ENCODE measurements at regions not wholly inside any gene's neighbourhood (a gene's known extent, or its start where the extent isn't known, plus 50 kb on each side); places are given as distances from the start of the nearest gene placed in this dataset.

DNA sequence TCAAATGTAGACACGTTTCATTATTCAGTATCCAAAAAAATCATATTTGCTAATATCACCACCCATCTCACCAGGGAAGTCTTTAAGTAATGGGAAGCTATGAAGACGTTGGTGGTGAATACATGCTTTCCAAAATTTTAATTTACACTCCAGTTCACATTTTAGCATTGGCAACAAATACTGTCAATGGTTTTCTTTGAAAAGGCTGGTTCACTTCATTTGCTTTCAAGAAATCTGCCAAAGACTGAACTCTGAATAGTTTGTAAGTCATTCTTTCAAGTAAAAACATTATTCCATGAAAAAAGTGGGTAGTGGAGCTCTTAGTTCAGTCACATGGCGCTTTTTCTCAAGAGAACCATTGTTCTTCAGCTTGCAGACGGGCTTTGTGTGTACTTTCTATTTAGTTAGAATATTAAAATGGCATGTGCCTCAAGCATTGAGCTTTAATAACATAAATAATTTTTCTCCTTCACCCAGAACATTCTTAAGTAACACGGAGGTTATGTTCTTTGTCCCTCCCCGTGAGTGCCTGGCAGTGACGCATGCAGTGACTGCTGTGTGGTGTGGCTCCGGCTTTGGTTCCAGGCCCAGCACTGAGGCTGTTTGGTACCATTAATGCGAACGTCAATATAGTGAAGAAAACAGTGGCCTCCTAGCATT is 300.0 kb upstream of the HDAC4 start:
- no peak for DNase-seq

DNA sequence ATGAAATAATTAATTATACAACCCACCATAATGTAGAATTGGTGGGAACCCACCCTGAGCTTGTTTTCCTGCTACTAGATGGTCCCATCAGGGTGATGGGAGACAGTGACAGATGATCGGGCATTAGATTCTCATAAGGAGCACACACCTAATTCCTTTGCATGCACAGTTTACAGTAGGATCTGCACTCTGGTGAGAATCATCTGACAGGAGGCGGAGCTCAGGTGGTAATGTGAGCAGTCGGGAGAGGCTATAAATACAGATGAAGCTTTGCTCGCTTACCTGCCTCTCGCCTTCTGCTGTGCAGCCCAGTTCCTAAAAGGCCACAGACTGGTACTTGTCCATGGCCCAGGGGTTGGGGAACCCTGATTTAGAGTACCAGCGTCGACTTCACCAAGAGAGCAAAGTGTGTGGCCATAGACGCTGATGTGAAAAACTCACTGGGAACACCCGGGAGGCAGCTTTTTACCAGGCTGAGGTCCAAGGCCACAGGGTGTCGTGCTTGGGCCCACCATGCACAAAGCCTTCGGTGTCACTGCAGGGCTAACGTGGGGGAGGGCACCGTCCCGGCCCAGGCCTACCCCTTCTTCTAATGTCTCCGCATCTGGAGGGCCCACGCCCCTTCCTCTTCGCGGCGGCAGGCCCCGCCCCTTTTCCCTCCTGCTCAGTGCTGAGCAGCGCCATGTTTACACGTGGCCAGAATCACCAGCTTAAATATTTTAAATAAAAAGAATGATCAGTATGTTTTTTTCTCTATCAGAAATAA is 296.8 kb upstream of the HDAC4 start:
- no peak for DNase-seq

DNA sequence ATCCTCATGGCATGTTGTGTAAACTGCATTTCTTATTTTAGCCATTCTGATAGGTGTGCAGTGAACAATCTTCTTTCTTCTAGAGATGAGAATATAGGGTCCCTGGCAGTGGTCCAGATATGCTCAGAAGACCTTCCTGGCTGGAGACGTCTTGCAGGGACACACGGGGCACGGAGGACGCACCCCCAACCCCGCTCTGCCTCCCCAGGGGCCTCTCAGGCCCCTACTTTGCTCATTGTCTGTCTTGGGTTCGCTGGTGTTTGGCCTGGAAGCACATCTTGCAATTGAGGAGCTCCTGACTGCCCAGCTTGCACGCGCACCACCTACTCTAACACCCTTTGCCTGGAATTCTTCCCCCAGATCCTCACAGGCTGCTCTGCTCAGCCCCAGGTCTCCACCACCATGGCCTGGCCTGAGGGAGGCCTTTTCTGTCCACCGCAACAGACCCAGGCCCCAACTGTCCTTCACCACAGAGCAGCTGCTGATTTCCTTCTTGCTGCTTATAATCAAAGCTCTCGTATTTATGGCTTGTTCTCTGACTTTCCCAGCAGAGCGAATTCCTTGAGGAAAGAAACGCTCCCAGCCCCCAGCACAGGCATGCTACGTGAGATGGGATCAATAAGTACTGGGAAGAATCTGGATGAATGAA is 295.9 kb upstream of the HDAC4 start:
- DNase-seq, result no peak

DNA sequence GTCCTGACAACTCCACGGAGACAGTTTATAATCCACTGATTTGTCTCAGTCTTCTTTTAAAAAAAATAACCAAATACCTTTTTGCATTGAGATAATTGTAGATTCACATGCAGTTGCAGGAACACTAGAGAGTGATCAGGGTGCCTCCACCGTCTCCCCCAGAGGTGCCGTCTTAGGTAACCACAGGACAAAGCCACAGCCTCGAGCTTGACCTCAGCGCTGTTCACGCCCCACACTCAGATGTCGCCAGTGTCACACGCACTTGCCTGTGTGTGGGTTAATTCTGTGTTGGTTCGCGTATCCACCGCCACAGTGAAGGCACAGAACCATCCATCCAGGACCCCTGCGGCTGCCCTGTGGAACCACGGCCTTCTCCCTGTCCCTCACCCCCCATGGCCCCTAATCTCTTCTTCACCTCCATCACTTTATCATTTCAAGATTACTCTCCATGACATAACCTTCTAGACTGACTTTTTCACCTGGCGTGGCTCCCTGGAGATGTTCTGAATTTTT is 295.0 kb upstream of the HDAC4 start:
- no peak for DNase-seq

DNA sequence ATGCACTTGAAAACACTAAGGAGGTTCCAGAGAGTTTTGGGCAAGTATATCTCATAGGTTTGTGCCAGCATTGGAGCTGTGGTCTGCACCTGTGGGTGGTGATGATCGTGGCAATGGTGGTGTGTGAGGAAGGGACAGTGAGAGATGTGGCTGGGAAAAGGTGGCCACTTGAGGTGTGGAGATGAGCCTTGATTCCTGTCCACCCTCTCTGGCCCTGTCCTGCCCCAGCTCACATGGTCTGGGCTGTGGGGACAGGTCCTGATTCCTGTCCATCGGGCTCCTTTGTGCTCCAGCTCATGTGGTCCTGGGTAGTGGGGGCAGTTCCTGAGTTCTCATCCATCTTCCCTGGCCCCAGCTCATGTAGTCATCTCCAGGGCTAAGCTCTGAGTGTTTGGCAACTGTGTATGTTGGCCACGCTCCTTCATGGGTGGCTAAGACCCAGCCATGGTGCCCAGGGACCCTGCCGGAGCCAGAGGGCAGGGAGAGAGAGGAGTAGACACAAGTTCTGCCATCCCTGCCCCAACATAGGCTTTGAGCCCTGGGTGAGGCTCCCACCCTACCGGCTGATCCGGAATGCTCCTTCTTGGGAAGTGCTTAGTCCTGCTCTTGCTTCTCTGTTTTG is 294.4 kb upstream of the HDAC4 start:
- DNase-seq, result no peak

DNA sequence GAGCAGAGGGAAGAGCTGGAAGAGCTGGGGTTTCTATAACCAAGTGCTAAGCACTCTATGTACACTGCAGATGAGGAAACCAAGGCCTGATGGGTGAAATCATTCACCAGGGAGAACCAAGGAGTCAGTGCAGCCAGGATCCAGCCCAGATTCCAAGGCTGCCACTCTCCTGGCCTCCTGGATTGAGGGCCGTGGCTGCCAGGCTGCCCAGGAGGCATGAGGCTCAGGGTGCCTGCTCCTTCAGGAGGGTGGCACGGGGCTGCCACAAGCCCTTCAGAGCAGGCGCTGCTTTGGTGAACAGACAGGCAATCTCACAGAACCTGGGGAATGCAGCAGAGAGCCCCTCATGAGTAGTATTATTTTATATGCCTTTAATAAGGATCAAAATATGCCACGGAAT is 293.7 kb upstream of the HDAC4 start:
- no peak for DNase-seq

DNA sequence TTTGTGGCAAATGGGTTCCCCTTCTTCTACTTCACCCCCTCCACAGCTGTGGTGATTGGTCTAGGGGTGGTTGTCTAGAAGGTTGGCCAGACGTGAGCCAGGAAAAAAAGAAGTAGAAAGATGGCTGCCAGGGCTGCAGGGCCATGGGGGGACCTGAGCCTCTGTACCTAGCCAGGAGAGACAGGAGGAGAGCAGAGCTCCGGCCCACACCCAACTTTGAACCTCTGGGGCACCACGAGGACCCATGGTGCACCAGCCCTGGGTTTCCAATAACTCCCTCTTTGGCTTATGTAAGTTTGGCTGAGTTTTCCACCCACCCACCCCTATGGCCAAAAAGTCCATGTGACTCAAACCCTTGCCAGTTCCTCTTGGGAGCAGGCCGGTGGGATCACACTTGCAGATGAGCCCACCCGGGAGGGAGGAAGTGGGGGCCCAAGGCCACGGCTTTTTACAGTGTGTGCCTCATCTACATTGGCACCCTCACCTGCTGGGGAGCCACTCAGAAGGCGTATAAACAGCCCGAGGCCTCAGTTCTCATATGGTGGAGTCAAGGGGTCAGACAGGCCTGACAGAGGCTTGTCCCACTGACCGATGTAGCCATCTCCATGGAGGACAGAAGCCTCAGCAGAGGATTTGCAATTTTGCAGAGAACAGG is 293.1 kb upstream of the HDAC4 start:
- DNase-seq, result no peak

DNA sequence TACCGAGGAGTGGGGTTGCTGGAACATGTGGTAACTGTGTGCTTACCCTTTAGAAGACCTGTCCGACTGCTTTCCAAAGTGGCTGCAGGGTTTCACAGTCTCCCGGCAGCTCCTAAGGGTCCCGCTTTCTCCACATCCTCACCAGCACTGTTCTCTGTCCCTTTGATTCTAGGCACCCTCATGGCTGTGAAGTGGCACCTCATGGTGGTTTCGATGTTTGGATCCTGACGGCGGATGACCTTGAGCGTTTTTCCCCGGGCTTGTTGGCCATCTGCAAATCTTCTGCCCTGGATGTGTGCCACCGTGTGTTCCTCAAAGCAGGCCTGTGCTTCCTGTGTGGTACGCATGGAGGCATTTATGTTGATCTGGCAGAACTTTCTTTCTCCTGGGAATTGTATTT is 292.5 kb upstream of the HDAC4 start:
- no peak for DNase-seq

DNA sequence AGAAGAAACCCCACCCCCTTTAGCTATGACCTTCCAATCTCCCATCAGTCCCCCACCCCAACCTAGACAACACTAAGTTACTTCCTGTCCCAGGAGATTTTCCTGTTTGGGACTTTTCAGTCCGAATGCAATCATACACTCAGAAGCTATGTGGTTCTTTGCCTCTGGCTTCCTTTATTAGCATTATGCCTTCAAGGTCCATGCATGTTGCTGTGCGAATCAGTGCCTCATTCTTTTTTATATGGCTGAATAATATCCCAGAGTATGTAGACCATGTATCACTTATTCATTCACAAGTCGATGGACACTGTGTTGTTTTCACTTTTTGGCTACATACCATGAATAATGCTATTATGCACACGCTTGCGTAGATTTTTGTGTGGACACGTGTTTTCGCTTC is 292.1 kb upstream of the HDAC4 start:
- DNase-seq, result no peak

DNA sequence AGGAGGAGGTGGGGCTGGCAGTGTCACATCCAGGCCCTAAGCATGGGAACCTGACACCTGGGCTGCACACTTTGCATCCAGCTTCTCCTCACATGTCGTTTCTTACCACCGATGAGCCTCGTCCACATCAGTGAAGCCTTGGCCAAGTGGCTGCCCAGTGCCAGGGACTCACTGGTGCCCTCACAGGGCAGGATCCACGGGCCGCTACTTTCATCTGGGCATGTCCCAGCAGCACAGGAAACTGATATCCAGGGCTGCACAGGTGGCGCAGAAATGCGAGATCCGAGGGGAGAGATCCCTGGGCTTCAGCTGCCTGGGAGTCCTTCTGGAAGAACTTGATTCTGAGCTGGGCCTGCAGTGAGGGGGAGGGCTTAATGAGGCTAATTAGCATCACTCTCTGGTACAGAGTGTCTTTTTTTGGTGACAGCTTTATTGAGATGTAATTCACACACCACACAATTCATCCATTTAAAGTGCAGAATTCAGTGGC is 291.6 kb upstream of the HDAC4 start:
- DNase-seq, result no peak

DNA sequence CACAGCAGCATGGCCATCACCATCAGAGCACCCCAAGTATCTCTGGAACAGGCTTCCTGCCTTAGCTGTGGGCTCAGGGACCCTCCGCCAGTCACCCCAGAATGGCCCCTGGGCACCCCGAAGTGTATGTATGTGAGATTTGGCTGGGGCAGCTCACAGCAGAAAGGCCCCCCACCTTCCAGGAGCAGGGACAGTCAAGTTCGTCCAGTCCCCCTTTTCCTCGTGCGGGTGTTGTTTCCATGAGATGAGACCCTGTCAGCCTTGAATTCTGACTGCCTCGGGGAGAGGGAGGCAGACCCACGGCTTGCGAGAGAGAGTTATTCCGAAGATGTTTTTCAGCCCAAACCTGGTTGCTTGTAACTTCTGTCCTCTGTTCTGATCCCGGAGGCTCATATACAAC is 290.9 kb upstream of the HDAC4 start:
- no peak for DNase-seq

DNA sequence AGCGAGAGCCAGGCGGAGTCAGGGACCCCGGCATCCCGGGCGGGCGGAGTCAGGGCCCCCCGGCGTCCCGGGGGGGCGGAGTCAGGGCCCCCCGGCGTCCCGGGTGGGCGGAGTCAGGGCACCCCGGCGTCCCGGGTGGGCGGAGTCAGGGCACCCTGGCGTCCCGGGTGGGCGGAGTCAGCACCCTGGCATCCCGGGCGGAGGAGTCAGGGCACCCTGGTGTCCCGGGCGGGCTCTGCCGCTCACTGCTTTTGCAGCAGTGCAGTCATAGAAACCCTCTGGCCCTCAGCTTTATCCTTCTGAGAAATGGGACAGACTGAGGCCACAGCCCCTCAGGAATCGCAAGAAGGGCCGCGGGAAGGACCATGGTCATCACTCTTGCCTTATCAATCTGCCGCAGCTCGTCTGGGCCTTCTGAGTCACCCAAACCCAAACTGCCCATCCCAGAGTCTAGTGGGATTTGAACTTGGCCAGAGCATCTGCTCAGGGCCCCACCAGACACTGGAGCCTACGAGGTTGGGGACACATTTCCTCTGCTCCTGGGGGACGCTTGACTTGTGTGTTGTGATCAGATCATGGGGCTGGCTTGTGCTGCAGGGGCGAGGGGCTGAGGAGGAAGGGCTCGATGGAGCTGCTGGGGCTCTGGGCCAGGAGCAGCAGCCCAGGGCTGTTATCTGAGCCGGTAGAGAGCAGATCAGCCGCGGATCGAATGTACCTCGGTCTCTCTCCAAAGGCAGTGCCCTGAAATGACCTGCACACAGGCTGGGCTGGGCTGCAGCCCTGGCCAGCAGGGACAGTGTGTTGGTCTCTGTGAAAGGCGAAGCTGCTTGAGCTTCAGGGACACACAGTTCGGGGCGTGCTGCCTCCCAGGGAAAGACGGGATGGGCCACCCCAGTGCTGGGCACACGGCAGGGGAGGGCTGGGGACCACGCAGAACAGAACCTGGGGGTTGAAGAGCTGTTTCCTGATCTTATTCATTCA is 290.1 kb upstream of the HDAC4 start:
- no peak for DNase-seq

DNA sequence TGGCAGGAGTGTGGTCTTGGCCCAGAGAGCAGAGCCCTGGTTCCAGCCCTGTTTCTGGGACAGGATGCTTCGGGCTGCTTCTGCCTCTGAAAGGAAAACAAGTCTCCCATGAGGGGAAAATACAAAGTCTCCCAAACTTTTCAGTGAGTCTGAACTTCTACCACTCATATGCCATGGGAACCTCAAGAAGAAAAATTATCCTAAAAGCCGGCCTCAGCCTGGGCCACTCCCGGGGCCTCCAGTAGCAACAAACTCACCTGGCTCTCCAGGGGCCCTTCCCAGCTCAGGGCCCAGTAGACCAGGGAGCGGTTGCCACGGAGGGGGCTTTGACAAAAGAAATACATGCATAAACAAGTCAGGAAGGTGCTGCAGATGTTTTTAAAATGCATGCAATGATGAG is 289.2 kb upstream of the HDAC4 start:
- no peak for DNase-seq

DNA sequence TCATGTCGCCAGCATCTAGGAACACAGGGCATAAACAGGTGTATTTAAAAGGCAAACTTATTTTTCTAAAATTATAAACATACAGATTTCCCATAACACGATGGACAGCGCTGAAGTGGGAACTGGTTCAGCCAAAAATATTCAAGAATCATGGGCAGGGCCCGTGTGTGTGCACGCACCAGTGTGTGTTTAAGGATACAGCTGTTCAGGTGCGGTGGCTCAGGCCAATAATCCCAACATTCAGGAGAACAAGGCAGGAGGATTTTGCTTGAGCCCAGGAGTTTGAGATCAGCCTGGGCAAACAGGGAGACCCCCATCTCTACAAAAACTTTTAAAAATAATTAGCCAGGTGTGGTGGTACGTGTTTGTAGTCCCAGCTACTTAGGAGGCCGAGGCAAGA is 288.6 kb upstream of the HDAC4 start:
- no peak for DNase-seq

DNA sequence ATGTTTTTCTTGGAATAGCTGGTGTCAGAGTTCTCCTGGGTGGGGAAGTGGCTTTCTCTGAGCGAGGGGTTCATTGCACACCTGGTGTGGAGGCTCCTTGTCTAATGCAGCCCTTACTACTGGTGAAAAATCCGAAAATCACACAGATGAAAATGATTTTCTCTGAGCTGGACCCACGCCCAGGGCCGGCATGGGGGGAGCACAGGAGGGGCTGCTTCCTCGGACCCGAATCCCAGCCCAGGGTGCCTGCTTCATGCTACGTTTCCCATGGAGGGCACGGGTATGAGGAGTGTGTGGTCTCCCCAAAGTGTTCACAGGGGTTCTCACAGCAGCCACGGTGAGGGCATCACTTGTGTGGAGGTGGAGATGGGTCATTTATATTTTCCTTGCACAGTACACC is 288.0 kb upstream of the HDAC4 start:
- no peak for DNase-seq

DNA sequence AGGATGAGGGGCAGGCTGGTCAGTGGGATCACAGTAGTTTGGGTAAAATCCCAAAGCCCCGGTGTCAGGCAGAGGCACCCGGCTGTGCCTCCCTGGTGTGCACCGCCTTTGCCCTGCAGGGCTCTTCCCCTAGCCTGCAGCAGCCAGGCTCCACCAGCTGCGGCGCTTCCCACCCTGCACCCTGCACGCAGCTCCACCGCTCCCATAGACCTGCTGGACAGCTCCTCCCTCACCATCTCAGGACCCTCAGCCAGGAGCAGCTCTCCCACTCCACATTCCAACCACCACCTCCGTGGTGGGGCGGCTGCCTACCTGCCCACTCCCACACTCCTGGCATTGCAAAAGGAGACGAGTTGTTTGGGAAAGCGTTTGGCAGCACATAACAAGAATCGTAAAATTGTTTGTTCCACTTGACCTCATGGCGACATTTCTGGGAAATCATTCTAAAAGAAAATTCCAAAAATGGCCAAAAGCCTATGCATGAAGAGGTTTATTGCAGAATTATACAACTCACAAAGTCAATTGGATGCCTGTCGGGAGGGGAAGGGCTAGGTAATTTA is 287.4 kb upstream of the HDAC4 start:
- no peak for DNase-seq

DNA sequence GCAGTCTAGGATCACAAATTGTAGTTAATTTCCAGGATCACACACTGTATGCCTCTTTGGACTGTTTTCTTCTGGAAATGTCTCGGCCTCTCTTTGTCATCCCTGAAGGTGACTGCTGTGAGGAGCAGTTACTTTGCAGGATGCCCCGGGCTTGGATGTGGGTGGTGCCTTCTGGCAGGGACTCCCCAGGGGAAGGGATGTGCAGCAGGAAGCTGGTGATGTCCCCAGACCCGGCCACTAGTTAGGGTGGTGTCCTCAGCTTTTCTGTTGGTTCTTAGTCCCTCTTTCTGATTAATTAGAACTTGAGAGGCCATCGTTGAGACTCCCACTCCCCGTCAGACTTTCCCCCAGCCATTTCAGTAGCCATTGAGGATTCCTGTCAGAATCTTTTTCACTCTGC is 286.6 kb upstream of the HDAC4 start:
- DNase-seq, result no peak

DNA sequence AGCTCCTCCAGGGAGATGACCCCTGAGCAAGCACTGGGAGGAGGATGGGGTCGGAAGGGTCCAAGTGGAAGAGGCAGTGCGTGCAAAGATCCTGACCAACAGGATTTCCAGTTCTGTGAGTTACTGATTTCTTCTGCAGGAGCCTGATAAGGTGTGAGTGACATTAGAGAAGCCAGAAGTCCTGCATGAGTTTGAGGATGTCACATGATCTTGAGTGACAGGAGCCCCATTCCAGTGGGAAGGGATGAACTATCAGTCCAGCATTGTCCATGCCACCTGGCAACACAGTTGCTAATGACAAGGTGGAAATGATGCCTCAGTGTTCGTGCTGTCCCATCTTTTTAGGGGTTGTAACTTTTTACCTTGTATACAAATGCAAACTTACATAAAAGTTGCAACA is 285.1 kb upstream of the HDAC4 start:
- no peak for DNase-seq

DNA sequence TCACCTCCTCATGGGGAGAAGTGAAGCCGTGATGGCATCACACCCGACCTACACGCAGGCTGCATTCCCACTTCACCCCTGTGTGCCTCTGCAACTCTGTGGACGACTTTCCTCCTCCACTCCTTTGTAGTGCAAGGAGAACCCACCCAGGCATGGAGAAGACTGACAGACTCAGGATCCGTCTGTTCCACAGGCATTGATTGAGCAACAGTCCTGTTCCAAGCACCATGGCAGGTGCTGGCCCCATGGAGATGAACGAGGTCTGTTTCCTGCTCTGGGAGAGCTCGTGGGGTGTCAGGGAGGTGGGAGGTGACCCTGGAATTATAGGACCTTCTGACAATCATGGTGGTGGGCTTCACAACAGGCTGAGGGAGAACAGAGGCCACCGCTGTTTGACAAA is 284.7 kb upstream of the HDAC4 start:
- DNase-seq, result no peak

DNA sequence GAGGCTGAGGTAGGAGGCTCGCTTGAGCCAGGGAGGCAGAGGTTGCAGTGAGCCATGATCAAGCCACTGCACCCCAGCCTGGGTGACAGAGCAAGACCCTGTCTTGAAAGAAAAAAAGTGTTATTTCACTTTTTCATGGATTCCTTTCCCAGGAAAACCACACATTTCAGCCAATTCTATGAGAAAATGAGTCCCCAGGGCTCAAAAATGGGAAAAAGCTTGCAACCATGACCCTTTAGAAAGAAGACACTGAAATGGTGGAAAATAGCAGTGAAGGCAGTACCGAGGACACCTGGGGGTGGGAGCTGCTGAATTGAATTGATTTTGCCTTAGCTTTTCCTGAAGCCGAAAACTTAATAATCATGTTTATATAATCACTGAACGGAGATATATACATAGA is 284.2 kb upstream of the HDAC4 start:
- DNase-seq, result no peak

DNA sequence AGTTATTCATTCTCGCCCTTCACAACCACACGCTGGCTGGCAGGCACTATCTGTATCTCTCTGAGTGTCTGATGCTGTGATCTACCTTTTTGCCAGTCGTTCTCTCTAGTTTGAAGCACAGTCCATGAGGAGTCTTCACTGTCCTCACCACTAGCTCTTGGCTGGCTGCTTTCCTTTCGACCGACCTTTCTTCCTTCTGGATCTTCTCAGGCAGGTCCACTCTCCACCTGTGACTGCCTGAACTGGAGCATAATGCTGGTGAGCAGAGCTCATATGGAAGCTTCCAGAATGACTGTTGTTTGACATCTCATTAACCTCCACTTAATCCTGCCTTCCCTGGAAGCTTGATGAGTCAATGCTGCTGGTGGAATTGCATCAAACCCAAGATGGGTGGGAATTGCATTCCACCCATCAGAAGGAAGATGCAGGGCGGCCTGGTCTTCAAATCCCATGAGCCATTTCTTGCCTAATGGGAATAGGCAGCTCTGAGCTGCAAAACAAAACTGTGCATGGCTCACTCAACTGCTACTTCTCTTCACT is 283.5 kb upstream of the HDAC4 start:
- no peak for DNase-seq

All from activated CD4-positive, alpha-beta T cell treated with anti-CD3 and anti-CD28 coated beads, Interleukin-10, Interleukin-2, amounts not matched to agents 100 ng/mL and 50 ng/mL, durations not matched to agents 16 hours and 8 hours (primary cell).